ENCODE measurements at regions not wholly inside any gene's neighbourhood (a gene's known extent, or its start where the extent isn't known, plus 50 kb on each side); places are given as distances from the start of the nearest gene placed in this dataset.
"Not testable (repeated sequence)": the region's sequence is repeated elsewhere in the genome, so short reads cannot be mapped to it uniquely, and the experiment has no call there.

GRCh38 chr7:93048136-93048930, 69.4 kb downstream of the SAMD9 start:
- no peak for DNase-seq

DNA sequence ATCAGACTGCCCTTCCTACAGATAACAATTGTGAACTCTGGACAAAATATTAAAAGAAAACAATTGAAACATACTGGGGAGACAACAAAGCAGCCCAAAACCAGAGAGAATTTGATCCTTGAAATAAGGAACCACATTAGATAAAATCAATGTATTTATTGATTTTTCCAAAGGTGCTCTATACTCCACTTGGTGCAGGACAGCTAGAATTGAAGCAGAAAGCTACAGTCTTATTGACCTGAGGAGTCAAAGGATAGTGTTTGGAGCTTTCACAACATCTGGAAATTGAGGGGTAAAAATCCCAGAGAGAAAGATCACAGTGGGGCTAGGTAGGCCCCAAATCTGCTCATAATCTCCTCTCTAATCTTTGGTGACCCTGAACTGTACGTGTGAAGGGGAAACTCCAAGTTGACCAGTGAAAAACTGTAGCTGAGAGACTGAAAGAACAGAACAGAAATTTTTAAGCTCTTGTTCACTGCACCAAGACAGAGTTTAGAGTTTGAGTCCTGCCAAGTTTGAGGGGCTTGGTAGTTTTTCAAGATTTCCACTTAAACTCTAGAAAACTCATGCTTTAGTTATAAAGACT, 70.2 kb downstream of the SAMD9 start:
- no peak for DNase-seq

GRCh38 chr7:93046641-93047040, 71.1 kb downstream of the SAMD9 start:
- no peak for DNase-seq

DNA sequence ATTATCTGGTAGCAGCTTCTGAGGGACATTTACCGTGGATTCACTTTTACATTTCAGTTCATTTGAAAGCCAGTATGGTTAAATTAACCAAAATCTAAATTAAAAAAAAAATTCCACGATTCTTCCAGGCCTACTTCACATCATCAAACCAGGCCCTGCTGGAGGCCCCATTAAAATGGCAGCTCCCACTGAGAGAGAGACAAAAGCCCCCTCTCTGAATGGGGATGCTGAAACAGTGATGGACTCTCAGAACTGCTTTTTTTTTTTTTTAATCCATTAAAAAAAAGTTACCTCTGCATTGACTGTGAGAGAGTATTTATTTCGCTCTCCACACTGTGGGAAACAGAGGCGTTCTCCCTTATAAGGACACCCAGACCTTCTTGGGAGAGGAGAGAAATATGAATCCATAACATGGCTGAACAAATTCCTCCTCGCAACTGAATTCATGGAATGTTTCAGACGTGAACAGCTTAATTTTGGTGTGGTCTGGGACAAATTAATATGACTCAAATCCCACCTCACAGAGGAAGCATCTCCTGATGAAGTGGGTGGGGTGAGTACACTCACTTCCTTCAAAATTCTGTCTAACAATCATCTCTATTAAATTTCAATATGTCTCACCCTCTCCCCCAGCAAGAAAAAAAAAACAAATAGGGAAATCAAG, 73.5 kb downstream of the SAMD9 start:
- DNase-seq, result no peak

GRCh38 chr7:93043385-93043985, 74.3 kb downstream of the SAMD9 start:
- no peak for DNase-seq

- DNase-seq, result no peak
These were observed 77.4 kb downstream of the SAMD9 start for GRCh38 chr7:93040355-93040754.

DNA sequence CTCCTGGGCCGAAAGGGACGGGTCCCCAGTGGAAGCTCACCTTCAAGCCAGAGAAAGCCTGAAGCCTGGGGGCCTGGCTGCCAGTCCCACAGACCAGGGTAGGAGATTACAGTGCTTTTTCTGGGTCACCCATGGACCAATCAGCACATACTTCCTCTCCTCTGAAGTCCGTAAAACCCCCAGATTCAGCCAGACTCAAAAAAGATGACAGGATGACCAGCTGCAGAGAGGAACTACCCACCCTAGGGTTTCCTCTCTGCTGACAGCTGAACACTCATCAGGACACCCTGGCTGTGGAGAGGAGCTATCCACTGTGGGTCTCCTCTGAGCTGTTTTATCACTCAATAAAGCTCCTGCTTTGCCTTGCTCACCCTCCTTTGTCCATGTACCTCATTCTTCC, 78.0 kb downstream of the SAMD9 start:
- DNase-seq, result no peak

DNA sequence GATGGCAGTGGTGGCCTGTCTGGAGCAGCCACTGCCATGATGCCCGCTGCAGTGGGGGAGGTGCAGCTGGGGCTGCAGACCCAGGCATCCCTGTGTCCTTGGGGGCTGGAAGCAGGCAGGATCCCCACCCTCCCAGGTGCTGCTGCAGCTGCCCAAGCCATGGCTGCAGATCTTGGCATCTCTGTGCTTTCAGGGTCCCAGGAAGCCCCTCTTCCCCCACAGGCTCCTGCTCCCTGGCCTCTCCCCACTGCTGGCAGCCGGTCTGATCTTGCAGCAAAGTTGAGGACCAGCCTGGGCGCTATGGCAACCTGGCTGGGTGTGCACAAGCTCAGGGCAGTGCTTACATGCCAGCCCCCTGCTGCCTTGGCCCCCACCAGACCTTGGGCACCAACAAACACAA, 78.5 kb downstream of the SAMD9 start:
- no peak for DNase-seq

DNA sequence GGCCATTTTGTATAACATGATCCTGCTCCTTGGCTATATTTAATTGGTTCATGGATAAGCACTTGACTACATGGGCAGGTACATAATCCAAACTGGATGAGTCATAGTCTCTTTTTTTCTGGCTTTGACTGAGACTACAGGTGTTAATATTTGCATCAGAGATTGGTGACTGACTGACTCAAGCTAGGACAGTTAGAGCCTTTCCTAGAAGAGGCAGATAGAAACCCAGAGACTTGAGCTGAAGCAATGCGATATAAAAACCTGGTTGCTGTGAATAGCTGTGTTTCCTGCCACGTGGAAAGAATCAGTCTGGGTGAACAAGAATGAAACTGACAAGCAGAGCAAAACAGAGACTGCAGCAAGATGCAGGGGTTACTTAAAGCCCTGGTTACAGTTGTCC, 81.0 kb downstream of the SAMD9 start:
- DNase-seq, result peak in 1 of 58 donors; percentile 11

DNA sequence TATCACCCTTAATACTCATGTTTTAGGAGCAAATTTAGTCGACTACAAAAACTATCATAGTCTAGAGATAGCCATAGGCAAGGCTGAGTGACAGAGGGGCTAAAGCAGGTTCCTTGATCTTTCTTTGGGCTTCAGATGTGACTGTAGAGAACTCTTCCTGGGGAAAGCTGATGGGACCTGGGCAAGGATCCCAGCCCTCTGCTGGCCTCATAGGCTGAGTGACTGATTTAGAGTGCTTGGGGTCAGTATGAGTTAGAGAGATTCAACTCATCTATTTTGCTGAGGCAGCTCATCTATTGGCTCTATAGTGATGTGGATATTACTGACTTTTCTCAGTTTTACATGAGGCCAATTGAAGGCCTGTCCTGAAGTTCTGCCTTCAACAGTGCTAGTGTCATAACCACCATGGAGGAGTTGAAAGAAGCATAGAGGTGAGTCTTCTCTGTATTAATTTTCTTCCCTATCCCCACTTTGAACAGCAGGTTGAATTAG, 81.6 kb downstream of the SAMD9 start:
- DNase-seq, result no peak

DNA sequence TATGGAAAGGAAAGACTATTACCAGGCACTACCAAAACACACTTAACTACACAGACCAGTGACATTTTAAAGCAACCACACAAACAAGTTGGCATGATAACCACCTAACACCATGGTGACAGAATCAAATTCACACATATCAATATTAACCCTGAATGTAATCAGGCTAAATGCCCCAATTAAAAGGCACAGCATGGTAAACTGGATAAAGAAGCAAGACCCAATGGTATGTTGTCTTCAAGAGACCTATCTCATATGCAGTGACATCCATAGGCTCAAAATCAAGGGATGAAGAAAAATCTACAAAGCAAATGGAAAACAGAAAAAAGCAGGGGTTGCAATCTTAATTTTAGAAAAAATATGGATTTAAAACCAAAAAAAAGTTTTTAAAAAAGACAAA, 86.0 kb downstream of the SAMD9 start:
- DNase-seq, result no peak

GRCh38 chr7:93030605-93031225, 87.1 kb downstream of the SAMD9 start:
- no peak for DNase-seq

- DNase-seq, result no peak
These were observed 88.7 kb downstream of the SAMD9 start for GRCh38 chr7:93029056-93029455.

DNA sequence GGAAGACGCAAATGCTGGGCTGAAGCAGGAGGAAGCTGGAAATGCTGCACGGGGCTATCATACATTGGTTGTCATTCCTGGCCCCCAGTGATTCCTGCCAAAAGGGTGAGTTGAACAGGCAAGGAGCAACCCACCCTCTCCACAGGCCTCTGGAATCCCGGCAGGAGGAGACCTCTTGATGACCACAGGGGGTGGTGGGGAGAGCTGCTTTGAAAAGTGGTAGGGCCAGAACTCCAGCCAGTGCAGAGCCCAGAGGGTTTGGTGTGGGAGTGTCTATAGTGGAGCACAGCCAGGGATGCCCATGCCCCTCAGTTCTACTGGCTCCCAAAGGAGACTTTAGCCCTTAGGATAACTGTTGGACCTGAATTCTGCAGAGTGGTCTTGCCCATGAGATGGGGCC, 89.2 kb downstream of the SAMD9 start:
- no peak for DNase-seq

DNA sequence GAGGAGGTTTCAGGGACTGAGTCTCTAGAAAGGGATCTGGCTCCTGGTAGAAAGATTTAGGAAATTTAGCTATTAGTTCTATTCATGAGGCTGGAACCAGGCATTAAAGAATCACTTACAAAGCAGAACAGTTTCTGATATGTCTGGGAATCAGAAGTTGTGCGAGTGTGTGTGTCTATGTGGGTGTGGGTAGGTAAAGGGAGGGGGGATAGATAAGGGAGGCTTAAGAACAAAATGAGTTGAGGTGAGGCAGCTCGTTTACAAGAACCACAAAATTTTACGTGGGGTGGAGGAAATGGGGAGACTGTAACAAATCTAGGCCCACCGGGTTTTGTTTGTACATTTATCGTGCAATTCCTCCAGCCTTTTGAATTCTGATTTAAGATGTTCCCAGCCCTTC, 90.7 kb downstream of the SAMD9 start:
- DNase-seq, result no peak

- DNase-seq, result no peak
These were observed 91.4 kb downstream of the SAMD9 start for GRCh38 chr7:93026425-93026824.

DNA sequence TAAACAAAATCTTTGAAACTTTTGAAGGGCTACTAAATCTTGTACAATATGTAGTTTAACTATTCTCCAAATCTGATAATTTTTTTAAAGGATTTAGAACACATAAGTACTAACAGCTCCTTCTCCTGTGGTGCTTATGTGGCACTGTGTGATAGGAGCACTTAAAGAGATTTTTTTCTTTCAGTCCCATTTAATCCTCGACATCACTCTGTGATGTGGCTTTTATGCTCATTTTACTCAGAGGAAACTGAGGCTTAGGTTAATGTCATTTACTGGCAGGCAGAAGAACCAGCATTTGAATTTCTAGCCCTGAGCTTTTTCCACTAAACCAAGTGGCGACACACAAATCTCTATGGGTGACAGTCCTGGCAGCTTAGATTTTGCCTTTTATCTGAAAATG, 92.4 kb downstream of the SAMD9 start:
- no peak for DNase-seq

- not testable (repeated sequence) for DNase-seq
These were observed 94.8 kb downstream of the SAMD9 start for GRCh38 chr7:93022931-93023478.

DNA sequence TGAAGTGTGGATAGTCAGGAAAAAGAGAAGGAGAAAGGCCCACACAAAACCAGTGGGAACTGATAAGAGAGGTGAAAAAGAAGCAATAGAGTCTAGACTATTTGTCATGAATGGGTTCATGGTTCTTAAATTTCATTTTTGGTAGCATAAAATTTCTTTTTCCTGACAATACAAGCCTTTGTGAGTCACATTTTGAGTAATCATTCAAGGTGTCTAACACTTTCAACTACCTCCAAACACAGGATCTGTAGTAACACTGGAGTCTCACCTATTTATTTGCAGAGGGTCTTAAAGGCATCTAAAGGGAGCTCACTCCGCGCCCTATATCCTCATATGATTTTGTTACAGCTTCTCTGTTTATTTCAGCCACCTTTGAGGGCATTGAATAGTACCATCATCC, 96.0 kb downstream of the SAMD9 start:
- no peak for DNase-seq

GRCh38 chr7:93018716-93019115, 99.1 kb downstream of the SAMD9 start:
- DNase-seq, result no peak

- DNase-seq, result no peak
These were observed 100.9 kb downstream of the SAMD9 start for GRCh38 chr7:93016681-93017381.
